HG02588 (cell line): ENCODE measurements at regions not wholly inside any gene's neighbourhood (a gene's known extent, or its start where the extent isn't known, plus 50 kb on each side); places are given as distances from the start of the nearest gene placed in this dataset.
A peak's percentile ranks its signal among the peaks of the same experiment; 100 is the strongest.

Experiments used
- ATAC-seq: cut with Tn5 transposase; IDR thresholded peaks from one replicate; pipeline ENCODE4 v1.9.1; 2021; ENCODE audit warnings: mild to moderate bottlenecking, moderate library complexity; ENCODE audit not compliant: unreplicated experiment

GRCh38 chr16:76612497-76612896 is 335.3 kb downstream of the CNTNAP4 start:
- ATAC-seq = no peak

GRCh38 chr16:76614269-76614668 is 337.1 kb downstream of the CNTNAP4 start:
- no peak for ATAC-seq

GRCh38 chr16:76622876-76623275 is 345.7 kb downstream of the CNTNAP4 start:
- ATAC-seq = no peak

- ATAC-seq = no peak
Measured at GRCh38 chr16:76634847-76635697, 357.9 kb downstream of the CNTNAP4 start.

GRCh38 chr16:76639685-76640289 is 362.6 kb downstream of the CNTNAP4 start:
- ATAC-seq = no peak

- ATAC-seq = no peak
Measured at GRCh38 chr16:76650582-76650981, 373.4 kb downstream of the CNTNAP4 start.

GRCh38 chr16:76653390-76654026 is 376.3 kb downstream of the CNTNAP4 start:
- peak; percentile 69 for ATAC-seq

- no peak for ATAC-seq
Measured at GRCh38 chr16:76654088-76654820, 377.1 kb downstream of the CNTNAP4 start.

GRCh38 chr16:76656994-76657393 is 379.8 kb downstream of the CNTNAP4 start:
- no peak for ATAC-seq

GRCh38 chr16:76661691-76662235 is 384.6 kb downstream of the CNTNAP4 start:
- no peak for ATAC-seq

- ATAC-seq = no peak
Measured at GRCh38 chr16:76665571-76666275, 388.5 kb downstream of the CNTNAP4 start.

GRCh38 chr16:76668207-76668725 is 391.1 kb downstream of the CNTNAP4 start:
- no peak for ATAC-seq

- no peak for ATAC-seq
Measured at GRCh38 chr16:76669288-76669687, 392.1 kb downstream of the CNTNAP4 start.

GRCh38 chr16:76670125-76670857 is 393.1 kb downstream of the CNTNAP4 start:
- ATAC-seq = no peak

- no peak for ATAC-seq
Measured at GRCh38 chr16:76676356-76676755, 399.2 kb downstream of the CNTNAP4 start.

- ATAC-seq = no peak
Measured at GRCh38 chr16:76681296-76681695, 404.1 kb downstream of the CNTNAP4 start.

GRCh38 chr16:76683051-76683450 is 405.9 kb downstream of the CNTNAP4 start:
- ATAC-seq = no peak

GRCh38 chr16:76696876-76697275 is 419.7 kb downstream of the CNTNAP4 start:
- ATAC-seq = no peak

- no peak for ATAC-seq
Measured at GRCh38 chr16:76705892-76706291, 428.7 kb downstream of the CNTNAP4 start.
